Vagina (tissue), 2 donors: ENCODE measurements at regions not wholly inside any gene's neighbourhood (a gene's known extent, or its start where the extent isn't known, plus 50 kb on each side); places are given as distances from the start of the nearest gene placed in this dataset.

Experiments
- DNase-seq, 2 donors: peaks; one replicate each; pipeline ENCODE4 v3.0.0-alpha.2; 2017; ENCODE audit errors: extremely low spot score in 2 of 2
- H3K27ac ChIP-seq: fragments of 200-600 bp; sonication (generic); one replicate; pipeline ENCODE4 v1.5.1; 2019
- H3K27me3 ChIP-seq: fragments of 200-600 bp; sonication (generic); one replicate; pipeline ENCODE4 v1.5.1; 2019
- H3K36me3 ChIP-seq, 2 donors: fragments of 200-600 bp; sonication (generic); one replicate each; pipeline ENCODE4 v1.5.1; 2017 to 2019
- H3K4me1 ChIP-seq: fragments of 200-600 bp; sonication (generic); one replicate; pipeline ENCODE4 v1.5.1; 2019
- H3K4me3 ChIP-seq, 2 donors: fragments of 200-600 bp; sonication (generic); 1 replicate in 1 of 2; 2 replicates in 1 of 2; pipeline ENCODE4 v1.5.1; 2016 to 2019
- H3K9me3 ChIP-seq: fragments of 200-600 bp; sonication (generic); one replicate; pipeline ENCODE4 v1.5.1; 2019
- POLR2A ChIP-seq, 2 donors: fragments of 450-650 bp; IDR thresholded peaks; one replicate each; pipeline ENCODE4 v1.6.1; 2017; ENCODE audit warnings: antibody characterized with exemption in 2 of 2, mild to moderate bottlenecking in 2 of 2, moderate library complexity in 2 of 2
- POLR2AphosphoS5 ChIP-seq, 2 donors: sonication (generic); formaldehyde crosslinking; IDR thresholded peaks; one replicate each; pipeline ENCODE4 v1.9.0; 2017; ENCODE audit warnings: antibody characterized with exemption in 2 of 2, mild to moderate bottlenecking in 2 of 2, low read depth in 1 of 2; ENCODE audit not compliant: insufficient read depth in 1 of 2
- intact Hi-C: fragments of 100-400 bp; cut with DNase I; formaldehyde crosslinking; loops from one replicate; pipeline ENCODE4 v1.15.1; 2023
- TF ChIP-seq, protein P1 (sequence below), 3 experiments: fragments of 450-650 bp in 2 of 3; fragments of 200-600 bp in 1 of 3; sonication (generic) in 1 of 3; IDR thresholded peaks; one replicate each; pipeline ENCODE4 v1.5.1; 2017 to 2019; ENCODE audit warnings: antibody characterized with exemption in 3 of 3, mild to moderate bottlenecking in 2 of 3, moderate library complexity in 2 of 3

DNA sequence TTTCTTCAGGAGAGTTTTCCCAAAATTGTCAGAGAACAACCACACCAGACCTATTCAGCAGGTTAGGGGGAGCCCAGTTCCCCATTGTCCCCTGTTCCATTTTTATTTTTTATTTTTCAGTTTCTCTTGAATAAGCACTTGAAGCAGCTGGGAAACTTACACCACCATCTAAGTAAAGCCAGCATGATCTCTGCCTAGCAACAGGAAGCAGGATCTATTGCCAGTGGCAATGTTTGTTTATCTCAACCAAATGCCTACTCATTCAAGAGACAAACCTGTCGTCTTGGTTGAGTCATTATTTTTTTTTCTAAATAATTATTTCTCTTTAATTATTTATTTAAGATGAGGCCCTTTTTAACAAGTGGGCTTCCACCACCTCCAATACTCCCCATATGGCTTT, 379.3 kb downstream of the PLK2 start:
- Histone ChIP-seq H3K4me3 (no peak overlapping the region), H3K9me3 (no peaks in the 10 kb centered on the region), H3K27me3 (no peaks in the 10 kb centered on the region), H3K27ac (no peak overlapping the region), H3K4me1 (no peaks in the 10 kb centered on the region), H3K36me3 (no peaks in the 10 kb centered on the region)
- TF ChIP-seq, protein P1, sequence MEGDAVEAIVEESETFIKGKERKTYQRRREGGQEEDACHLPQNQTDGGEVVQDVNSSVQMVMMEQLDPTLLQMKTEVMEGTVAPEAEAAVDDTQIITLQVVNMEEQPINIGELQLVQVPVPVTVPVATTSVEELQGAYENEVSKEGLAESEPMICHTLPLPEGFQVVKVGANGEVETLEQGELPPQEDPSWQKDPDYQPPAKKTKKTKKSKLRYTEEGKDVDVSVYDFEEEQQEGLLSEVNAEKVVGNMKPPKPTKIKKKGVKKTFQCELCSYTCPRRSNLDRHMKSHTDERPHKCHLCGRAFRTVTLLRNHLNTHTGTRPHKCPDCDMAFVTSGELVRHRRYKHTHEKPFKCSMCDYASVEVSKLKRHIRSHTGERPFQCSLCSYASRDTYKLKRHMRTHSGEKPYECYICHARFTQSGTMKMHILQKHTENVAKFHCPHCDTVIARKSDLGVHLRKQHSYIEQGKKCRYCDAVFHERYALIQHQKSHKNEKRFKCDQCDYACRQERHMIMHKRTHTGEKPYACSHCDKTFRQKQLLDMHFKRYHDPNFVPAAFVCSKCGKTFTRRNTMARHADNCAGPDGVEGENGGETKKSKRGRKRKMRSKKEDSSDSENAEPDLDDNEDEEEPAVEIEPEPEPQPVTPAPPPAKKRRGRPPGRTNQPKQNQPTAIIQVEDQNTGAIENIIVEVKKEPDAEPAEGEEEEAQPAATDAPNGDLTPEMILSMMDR (IDR thresholded peaks at IDR 0.05), result no peak
- TF ChIP-seq POLR2AphosphoS5 (IDR thresholded peaks at IDR 0.05; ENCODE audit: insufficient read depth in 1 of 2, low read depth in 1 of 2), result no peak
- no peak for TF ChIP-seq POLR2A (IDR thresholded peaks at IDR 0.05)
- DNase-seq, result no peak
- intact Hi-C loops, result no loop called here

DNA sequence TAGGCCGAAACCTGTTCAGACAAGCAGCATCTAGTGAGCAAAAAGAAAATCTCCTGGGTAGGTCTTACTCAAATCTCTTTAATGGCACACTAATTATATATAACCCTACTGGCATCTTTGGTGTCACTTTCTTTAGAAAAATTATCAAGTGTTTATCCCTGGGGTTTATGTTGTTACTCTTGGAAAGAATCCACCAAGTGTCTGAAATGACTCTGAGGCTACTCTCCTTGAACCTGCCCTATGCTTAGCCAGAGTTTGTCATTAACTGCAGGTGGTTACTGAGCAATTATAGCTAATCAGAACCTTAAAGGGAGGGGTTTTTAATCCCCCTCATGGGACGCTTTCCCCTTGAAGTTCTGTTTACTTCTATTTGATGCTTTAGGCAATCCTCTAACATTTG, 381.9 kb downstream of the PLK2 start:
- no peaks in the 10 kb centered on the region for H3K27me3 ChIP-seq
- H3K36me3 ChIP-seq, result no peaks in the 10 kb centered on the region
- intact Hi-C loops, result no loop called here
- no peak overlapping the region for H3K4me3 ChIP-seq
- no peaks in the 10 kb centered on the region for H3K9me3 ChIP-seq
- no peak overlapping the region for H3K27ac ChIP-seq
- H3K4me1 ChIP-seq, result no peaks in the 10 kb centered on the region
- no peak for DNase-seq
- no peak for TF ChIP-seq POLR2AphosphoS5 (IDR thresholded peaks at IDR 0.05; ENCODE audit: insufficient read depth in 1 of 2, low read depth in 1 of 2)
- no peak for TF ChIP-seq POLR2A (IDR thresholded peaks at IDR 0.05)
- TF ChIP-seq, protein P1 (IDR thresholded peaks at IDR 0.05), result no peak

DNA sequence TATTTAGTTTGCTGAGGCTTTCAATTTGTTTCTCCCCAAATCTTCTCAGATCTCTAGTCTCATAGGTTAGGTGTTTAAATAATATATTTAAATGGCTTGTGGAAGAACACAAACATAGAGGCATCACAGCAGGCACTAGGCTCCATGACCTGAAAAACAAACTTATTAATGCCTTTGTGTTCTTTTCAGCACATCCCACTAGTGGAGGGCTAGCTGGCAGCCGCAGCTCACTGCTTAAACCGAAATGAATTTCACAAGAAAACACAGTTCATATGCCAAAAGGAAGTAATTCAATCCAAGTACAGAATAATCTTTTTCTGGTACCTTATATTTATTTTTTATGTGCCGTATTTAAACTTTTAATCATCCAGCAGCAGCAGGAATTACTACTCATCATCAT, 382.5 kb downstream of the PLK2 start:
- DNase-seq, result no peak
- Histone ChIP-seq H3K36me3 (no peaks in the 10 kb centered on the region), H3K4me1 (peaks cover 4% of the 10 kb centered on the region), H3K4me3 (no peak overlapping the region), H3K27ac (no peak overlapping the region), H3K9me3 (no peaks in the 10 kb centered on the region), H3K27me3 (no peaks in the 10 kb centered on the region)
- intact Hi-C loops, result no loop called here
- no peak for TF ChIP-seq POLR2AphosphoS5 (IDR thresholded peaks at IDR 0.05; ENCODE audit: insufficient read depth in 1 of 2, low read depth in 1 of 2)
- TF ChIP-seq, protein P1 (IDR thresholded peaks at IDR 0.05), result no peak
- no peak for TF ChIP-seq POLR2A (IDR thresholded peaks at IDR 0.05)

DNA sequence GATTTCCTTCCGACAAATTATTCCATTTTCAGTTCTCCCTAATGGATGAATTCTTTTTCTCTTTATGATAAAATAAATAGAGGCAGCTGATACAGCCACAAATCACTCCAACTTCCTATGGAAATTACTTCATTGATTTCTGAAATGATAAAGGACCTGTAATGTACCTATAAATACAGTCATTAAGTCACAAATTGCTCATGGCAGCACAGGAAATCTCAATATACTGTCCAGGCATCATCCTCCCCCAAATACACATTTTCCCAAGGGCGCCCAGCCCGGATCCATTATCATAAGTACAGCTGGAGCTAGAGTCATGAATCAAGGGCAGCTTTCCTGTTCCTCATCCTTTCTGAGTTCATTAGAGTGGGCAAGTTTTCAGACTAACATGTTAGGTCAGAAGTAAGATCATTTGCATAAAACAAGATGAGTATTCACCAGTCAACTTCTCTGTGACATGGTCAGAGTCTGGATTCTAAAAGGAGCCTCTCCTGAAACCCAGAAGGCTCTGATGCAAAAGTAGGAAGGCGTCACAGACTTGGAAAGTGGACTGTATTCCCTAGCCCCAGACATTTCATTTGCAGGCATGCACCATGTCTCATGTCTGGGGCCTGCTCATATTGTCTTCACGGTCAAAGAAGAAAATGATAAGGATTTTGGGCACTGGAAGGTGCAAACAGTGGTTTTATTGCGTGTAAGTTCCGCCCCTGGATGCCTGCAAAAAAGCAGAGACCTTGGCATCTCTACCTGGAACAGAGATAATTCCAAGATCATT, 383.2 kb downstream of the PLK2 start:
- DNase-seq, result no peak
- H3K9me3 ChIP-seq, result no peaks in the 10 kb centered on the region
- intact Hi-C loops, result no loop called here
- H3K36me3 ChIP-seq, result no peaks in the 10 kb centered on the region
- H3K27ac ChIP-seq, result no peak overlapping the region
- TF ChIP-seq POLR2AphosphoS5 (IDR thresholded peaks at IDR 0.05; ENCODE audit: insufficient read depth in 1 of 2, low read depth in 1 of 2) (no peak), POLR2A (IDR thresholded peaks at IDR 0.05) (no peak)
- TF ChIP-seq, protein P1 (IDR thresholded peaks at IDR 0.05), result no peak
- peaks cover 5% of the 10 kb centered on the region for H3K4me1 ChIP-seq
- H3K27me3 ChIP-seq, result no peaks in the 10 kb centered on the region
- no peak overlapping the region for H3K4me3 ChIP-seq

DNA sequence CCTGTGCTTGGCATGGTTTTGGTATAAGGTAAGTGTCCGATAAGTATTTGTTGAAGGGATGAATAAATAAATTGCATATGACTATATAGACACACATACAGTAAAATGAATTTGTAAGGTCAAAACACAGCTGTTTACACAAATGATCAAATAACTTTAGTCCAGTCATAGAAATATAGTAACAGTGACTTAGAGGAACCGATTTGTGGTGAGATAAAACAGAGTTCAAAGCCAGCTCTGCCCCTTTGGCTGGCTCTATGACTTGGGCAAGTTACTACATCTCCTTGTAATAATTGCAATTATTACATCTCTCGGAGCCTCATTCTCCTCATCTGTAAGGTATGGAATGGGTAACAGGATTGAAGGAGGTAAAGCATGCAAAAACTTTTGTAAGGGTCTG, 384.0 kb downstream of the PLK2 start:
- no peaks in the 10 kb centered on the region for H3K27me3 ChIP-seq
- H3K9me3 ChIP-seq, result no peaks in the 10 kb centered on the region
- intact Hi-C loops, result no loop called here
- peaks cover 5% of the 10 kb centered on the region for H3K4me1 ChIP-seq
- no peak overlapping the region for H3K4me3 ChIP-seq
- no peaks in the 10 kb centered on the region for H3K36me3 ChIP-seq
- H3K27ac ChIP-seq, result no peak overlapping the region
- DNase-seq, result no peak
- TF ChIP-seq, protein P1 (IDR thresholded peaks at IDR 0.05), result no peak
- no peak for TF ChIP-seq POLR2AphosphoS5 (IDR thresholded peaks at IDR 0.05; ENCODE audit: insufficient read depth in 1 of 2, low read depth in 1 of 2)
- no peak for TF ChIP-seq POLR2A (IDR thresholded peaks at IDR 0.05)
